ENCODE measurements at regions not wholly inside any gene's neighbourhood (a gene's known extent, or its start where the extent isn't known, plus 50 kb on each side); places are given as distances from the start of the nearest gene placed in this dataset.

- TF ChIP-seq, protein P1, sequence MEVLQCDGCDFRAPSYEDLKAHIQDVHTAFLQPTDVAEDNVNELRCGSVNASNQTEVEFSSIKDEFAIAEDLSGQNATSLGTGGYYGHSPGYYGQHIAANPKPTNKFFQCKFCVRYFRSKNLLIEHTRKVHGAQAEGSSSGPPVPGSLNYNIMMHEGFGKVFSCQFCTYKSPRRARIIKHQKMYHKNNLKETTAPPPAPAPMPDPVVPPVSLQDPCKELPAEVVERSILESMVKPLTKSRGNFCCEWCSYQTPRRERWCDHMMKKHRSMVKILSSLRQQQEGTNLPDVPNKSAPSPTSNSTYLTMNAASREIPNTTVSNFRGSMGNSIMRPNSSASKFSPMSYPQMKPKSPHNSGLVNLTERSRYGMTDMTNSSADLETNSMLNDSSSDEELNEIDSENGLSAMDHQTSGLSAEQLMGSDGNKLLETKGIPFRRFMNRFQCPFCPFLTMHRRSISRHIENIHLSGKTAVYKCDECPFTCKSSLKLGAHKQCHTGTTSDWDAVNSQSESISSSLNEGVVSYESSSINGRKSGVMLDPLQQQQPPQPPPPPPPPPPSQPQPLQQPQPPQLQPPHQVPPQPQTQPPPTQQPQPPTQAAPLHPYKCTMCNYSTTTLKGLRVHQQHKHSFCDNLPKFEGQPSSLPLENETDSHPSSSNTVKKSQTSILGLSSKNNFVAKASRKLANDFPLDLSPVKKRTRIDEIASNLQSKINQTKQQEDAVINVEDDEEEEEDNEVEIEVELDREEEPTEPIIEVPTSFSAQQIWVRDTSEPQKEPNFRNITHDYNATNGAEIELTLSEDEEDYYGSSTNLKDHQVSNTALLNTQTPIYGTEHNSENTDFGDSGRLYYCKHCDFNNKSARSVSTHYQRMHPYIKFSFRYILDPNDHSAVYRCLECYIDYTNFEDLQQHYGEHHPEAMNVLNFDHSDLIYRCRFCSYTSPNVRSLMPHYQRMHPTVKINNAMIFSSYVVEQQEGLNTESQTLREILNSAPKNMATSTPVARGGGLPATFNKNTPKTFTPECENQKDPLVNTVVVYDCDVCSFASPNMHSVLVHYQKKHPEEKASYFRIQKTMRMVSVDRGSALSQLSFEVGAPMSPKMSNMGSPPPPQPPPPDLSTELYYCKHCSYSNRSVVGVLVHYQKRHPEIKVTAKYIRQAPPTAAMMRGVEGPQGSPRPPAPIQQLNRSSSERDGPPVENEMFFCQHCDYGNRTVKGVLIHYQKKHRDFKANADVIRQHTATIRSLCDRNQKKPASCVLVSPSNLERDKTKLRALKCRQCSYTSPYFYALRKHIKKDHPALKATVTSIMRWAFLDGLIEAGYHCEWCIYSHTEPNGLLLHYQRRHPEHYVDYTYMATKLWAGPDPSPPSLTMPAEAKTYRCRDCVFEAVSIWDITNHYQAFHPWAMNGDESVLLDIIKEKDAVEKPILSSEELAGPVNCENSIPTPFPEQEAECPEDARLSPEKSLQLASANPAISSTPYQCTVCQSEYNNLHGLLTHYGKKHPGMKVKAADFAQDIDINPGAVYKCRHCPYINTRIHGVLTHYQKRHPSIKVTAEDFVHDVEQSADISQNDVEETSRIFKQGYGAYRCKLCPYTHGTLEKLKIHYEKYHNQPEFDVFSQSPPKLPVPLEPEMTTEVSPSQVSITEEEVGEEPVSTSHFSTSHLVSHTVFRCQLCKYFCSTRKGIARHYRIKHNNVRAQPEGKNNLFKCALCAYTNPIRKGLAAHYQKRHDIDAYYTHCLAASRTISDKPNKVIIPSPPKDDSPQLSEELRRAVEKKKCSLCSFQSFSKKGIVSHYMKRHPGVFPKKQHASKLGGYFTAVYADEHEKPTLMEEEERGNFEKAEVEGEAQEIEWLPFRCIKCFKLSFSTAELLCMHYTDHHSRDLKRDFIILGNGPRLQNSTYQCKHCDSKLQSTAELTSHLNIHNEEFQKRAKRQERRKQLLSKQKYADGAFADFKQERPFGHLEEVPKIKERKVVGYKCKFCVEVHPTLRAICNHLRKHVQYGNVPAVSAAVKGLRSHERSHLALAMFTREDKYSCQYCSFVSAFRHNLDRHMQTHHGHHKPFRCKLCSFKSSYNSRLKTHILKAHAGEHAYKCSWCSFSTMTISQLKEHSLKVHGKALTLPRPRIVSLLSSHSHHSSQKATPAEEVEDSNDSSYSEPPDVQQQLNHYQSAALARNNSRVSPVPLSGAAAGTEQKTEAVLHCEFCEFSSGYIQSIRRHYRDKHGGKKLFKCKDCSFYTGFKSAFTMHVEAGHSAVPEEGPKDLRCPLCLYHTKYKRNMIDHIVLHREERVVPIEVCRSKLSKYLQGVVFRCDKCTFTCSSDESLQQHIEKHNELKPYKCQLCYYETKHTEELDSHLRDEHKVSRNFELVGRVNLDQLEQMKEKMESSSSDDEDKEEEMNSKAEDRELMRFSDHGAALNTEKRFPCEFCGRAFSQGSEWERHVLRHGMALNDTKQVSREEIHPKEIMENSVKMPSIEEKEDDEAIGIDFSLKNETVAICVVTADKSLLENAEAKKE (CRISPR knock-in tag; IDR thresholded peaks at IDR 0.05) = no peak
- TF ChIP-seq ZNF331 (CRISPR knock-in tag; IDR thresholded peaks at IDR 0.05; ENCODE audit: low read depth) (no peak), EZH2phosphoT487 (IDR thresholded peaks at IDR 0.05; ENCODE audit: unreplicated experiment) (no peak), JUNB (IDR thresholded peaks at IDR 0.05; ENCODE audit: unreplicated experiment) (no peak), ETS1 (IDR thresholded peaks at IDR 0.05) (no peak), NANOG (IDR thresholded peaks at IDR 0.05; ENCODE audit: borderline replicate concordance) (no peak), POLR2AphosphoS5 (IDR thresholded peaks at IDR 0.05; ENCODE audit: low read depth) (no peak)
- TF ChIP-seq, protein P2, sequence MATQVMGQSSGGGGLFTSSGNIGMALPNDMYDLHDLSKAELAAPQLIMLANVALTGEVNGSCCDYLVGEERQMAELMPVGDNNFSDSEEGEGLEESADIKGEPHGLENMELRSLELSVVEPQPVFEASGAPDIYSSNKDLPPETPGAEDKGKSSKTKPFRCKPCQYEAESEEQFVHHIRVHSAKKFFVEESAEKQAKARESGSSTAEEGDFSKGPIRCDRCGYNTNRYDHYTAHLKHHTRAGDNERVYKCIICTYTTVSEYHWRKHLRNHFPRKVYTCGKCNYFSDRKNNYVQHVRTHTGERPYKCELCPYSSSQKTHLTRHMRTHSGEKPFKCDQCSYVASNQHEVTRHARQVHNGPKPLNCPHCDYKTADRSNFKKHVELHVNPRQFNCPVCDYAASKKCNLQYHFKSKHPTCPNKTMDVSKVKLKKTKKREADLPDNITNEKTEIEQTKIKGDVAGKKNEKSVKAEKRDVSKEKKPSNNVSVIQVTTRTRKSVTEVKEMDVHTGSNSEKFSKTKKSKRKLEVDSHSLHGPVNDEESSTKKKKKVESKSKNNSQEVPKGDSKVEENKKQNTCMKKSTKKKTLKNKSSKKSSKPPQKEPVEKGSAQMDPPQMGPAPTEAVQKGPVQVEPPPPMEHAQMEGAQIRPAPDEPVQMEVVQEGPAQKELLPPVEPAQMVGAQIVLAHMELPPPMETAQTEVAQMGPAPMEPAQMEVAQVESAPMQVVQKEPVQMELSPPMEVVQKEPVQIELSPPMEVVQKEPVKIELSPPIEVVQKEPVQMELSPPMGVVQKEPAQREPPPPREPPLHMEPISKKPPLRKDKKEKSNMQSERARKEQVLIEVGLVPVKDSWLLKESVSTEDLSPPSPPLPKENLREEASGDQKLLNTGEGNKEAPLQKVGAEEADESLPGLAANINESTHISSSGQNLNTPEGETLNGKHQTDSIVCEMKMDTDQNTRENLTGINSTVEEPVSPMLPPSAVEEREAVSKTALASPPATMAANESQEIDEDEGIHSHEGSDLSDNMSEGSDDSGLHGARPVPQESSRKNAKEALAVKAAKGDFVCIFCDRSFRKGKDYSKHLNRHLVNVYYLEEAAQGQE (IDR thresholded peaks at IDR 0.05; ENCODE audit: unreplicated experiment) = no peak
Observed at GRCh38 chr2:216987252-216987821, 127.5 kb upstream of the TNP1 start (continued).
